OCI-LY1 (cell line): ENCODE measurements at regions not wholly inside any gene's neighbourhood (a gene's known extent, or its start where the extent isn't known, plus 50 kb on each side); places are given as distances from the start of the nearest gene placed in this dataset.

Experiments
- H2AFZ ChIP-seq: fragments of 200-600 bp; sonication (generic), shearing (Covaris generic); 2 replicates; pipeline ENCODE4 v1.6.0; 2014; ENCODE audit warnings: antibody characterized with exemption, mild to moderate bottlenecking, low read length
- H3F3A ChIP-seq: fragments of 200-600 bp; sonication (generic), shearing (Covaris generic); 2 replicates; pipeline ENCODE4 v1.6.0; 2014; ENCODE audit warnings: mild to moderate bottlenecking, antibody characterized with exemption, low read length, moderate library complexity; ENCODE audit not compliant: insufficient read depth
- H3K27ac ChIP-seq: fragments of 200-600 bp; sonication (generic); 2 replicates; pipeline ENCODE4 v1.5.1; 2014; ENCODE audit warnings: low read length, mixed run types, mild to moderate bottlenecking, low read depth; ENCODE audit not compliant: poor library complexity, severe bottlenecking
- H3K27me3 ChIP-seq: fragments of 200-600 bp; sonication (generic); 2 replicates; pipeline ENCODE4 v1.6.0; 2014; ENCODE audit warnings: antibody characterized with exemption, mild to moderate bottlenecking, low read length, moderate library complexity; ENCODE audit not compliant: insufficient read depth
- H3K36me3 ChIP-seq: fragments of 200-600 bp; sonication (generic); 2 replicates; pipeline ENCODE4 v1.6.1; 2014; ENCODE audit warnings: mild to moderate bottlenecking, antibody characterized with exemption, low read length, moderate library complexity, mixed read lengths; ENCODE audit not compliant: insufficient read depth
- H3K4me1 ChIP-seq: fragments of 200-600 bp; sonication (generic); 2 replicates; pipeline ENCODE4 v1.5.1; 2014; ENCODE audit warnings: mild to moderate bottlenecking, low read length, moderate library complexity; ENCODE audit not compliant: insufficient read depth, severe bottlenecking
- H3K4me2 ChIP-seq: fragments of 200-600 bp; sonication (generic), shearing (Covaris generic); 2 replicates; pipeline ENCODE4 v1.6.1; 2014; ENCODE audit warnings: low read length
- H3K4me3 ChIP-seq: fragments of 200-600 bp; sonication (generic); 2 replicates; pipeline ENCODE4 v1.5.1; 2014; ENCODE audit warnings: low read length, low read depth, mild to moderate bottlenecking, mixed read lengths; ENCODE audit not compliant: poor library complexity, severe bottlenecking
- H3K79me2 ChIP-seq: fragments of 200-600 bp; shearing (Covaris generic); 2 replicates; pipeline ENCODE4 v1.6.1; 2016; ENCODE audit warnings: mixed run types, low read length, mixed read lengths; ENCODE audit not compliant: insufficient read depth
- H3K9ac ChIP-seq: fragments of 200-600 bp; sonication (generic), shearing (Covaris generic); 2 replicates; pipeline ENCODE4 v1.6.1; 2014; ENCODE audit warnings: mild to moderate bottlenecking, low read length, mixed read lengths
- H3K9me2 ChIP-seq: fragments of 200-600 bp; sonication (generic), shearing (Covaris generic); 2 replicates; pipeline ENCODE4 v1.6.1; 2014; ENCODE audit warnings: low read depth, mild to moderate bottlenecking, low read length, mixed read lengths
- H3K9me3 ChIP-seq: fragments of 200-600 bp; shearing (Covaris generic); 2 replicates; pipeline ENCODE4 v1.6.1; 2014; ENCODE audit warnings: low read length, mixed read lengths
- H4K20me1 ChIP-seq: fragments of 200-600 bp; sonication (generic), shearing (Covaris generic); 2 replicates; pipeline ENCODE4 v1.6.0; 2016; ENCODE audit warnings: mild to moderate bottlenecking, low read length; ENCODE audit not compliant: insufficient read depth
- EZH2 ChIP-seq: fragments of 200-600 bp; sonication (generic), shearing (Covaris generic); IDR thresholded peaks from 2 replicates; pipeline ENCODE4 v1.8.0; 2017; ENCODE audit warnings: borderline replicate concordance, mixed run types, mild to moderate bottlenecking, antibody characterized with exemption, low read length, moderate library complexity, mixed read lengths
- TF ChIP-seq, protein P1 (sequence below): fragments of 200-600 bp; sonication (generic), shearing (Covaris generic); IDR thresholded peaks from 2 replicates; pipeline ENCODE4 v1.5.1; 2017; ENCODE audit warnings: mild to moderate bottlenecking, antibody characterized with exemption, low read length, moderate library complexity, mixed read lengths

DNA sequence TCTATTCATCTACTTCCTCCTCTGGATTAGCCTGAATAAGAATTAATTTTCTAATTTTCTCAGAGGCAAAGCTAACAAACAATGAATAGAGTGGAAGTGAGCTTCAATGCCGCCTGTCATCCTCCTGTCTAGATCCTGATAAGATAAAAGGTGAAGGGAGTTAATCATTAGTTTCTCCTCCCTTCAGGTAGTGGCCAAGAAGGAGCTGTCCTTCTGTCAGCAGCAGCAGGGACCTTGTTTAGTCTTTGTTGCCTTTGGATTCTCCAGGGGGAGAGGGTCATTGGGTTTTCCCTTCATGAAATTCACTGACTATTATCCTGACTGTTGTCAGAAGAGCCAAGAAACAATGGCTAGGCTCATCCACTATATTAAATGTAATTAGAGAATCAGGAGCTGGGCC lies 420.2 kb upstream of the GOT2 start:
- H3K4me1 ChIP-seq, result no peaks in the 10 kb centered on the region

DNA sequence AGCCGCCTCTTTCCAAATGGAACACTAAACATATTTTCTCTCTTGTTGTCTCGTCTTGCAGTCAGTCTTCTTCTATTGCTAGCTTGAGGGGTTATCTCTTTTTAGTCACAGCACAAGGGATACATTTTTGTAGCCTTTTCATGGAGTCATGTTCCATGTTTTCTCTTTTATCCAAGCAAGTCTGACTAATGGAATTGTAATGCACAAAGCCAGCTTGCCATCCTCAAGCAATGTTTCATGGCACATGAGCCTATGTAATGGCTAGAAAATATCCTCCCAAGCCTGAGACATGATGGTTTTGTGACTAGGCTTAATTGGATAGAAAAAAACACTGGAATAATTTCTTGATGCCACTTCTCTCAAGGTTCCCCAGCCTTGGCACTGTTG lies 414.6 kb upstream of the GOT2 start:
- Histone ChIP-seq H2AFZ (no peak overlapping the region), H3K9ac (no peak overlapping the region), H3K9me2 (no peaks in the 10 kb centered on the region), H3K27ac (no peak overlapping the region), H3K4me3 (no peak overlapping the region), H3K4me1 (no peaks in the 10 kb centered on the region), H3K4me2 (no peak overlapping the region), H3K9me3 (no peaks in the 10 kb centered on the region), H3K36me3 (no peaks in the 10 kb centered on the region), H3F3A (no peaks in the 10 kb centered on the region), H3K79me2 (no peaks in the 10 kb centered on the region), H3K27me3 (no peaks in the 10 kb centered on the region), H4K20me1 (no peaks in the 10 kb centered on the region)
- TF ChIP-seq EZH2, result no peak

More for the DNA sequence above, 420.2 kb upstream of the GOT2 start:
- Histone ChIP-seq H2AFZ (no peak overlapping the region), H3K79me2 (no peaks in the 10 kb centered on the region), H3K4me3 (no peak overlapping the region), H3K9me3 (no peaks in the 10 kb centered on the region), H3K9me2 (no peaks in the 10 kb centered on the region), H3K9ac (no peak overlapping the region), H3K27me3 (no peaks in the 10 kb centered on the region), H3K4me2 (no peak overlapping the region), H3K36me3 (no peaks in the 10 kb centered on the region), H3K27ac (no peak overlapping the region), H3F3A (no peaks in the 10 kb centered on the region), H4K20me1 (no peaks in the 10 kb centered on the region)
- TF ChIP-seq EZH2, result no peak
- TF ChIP-seq, protein P1, sequence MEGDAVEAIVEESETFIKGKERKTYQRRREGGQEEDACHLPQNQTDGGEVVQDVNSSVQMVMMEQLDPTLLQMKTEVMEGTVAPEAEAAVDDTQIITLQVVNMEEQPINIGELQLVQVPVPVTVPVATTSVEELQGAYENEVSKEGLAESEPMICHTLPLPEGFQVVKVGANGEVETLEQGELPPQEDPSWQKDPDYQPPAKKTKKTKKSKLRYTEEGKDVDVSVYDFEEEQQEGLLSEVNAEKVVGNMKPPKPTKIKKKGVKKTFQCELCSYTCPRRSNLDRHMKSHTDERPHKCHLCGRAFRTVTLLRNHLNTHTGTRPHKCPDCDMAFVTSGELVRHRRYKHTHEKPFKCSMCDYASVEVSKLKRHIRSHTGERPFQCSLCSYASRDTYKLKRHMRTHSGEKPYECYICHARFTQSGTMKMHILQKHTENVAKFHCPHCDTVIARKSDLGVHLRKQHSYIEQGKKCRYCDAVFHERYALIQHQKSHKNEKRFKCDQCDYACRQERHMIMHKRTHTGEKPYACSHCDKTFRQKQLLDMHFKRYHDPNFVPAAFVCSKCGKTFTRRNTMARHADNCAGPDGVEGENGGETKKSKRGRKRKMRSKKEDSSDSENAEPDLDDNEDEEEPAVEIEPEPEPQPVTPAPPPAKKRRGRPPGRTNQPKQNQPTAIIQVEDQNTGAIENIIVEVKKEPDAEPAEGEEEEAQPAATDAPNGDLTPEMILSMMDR, result no peak

DNA sequence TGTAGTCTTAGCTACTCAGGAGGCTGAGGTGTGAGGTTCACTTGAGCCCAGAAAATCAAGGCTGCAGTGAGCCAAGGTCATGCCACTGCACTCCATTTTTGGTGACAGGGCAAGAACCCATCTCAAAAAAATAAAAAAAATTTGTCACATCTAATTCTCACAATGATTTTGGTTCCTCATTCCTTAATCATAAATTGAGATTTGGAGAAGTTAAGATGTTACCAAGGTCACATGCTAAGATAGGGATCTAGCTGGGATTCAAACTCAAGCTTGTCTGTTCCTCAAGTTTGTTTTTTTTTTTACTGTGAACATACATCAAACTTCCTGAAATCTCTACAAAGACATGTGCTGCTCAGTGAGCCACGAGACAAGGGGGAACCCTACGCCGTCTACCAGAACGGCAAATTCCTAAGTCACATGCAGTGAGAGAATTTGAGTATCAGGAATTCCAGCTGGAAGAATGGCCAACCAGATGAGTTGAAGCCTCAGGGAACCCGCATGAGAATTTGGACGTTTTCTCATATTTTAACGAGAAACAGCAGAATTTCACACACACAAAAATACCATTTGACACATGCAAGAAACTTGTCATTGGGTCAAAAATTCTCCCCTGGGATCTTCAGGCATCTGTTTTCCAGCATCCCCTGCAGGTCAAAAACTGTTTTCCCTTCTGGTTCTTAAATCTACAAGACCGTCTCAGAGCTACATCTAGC lies 414.1 kb upstream of the GOT2 start:
- Histone ChIP-seq H3K9me2 (no peaks in the 10 kb centered on the region), H4K20me1 (no peaks in the 10 kb centered on the region), H3K4me2 (no peak overlapping the region), H3K79me2 (no peaks in the 10 kb centered on the region), H3K27ac (no peak overlapping the region), H3K4me3 (no peak overlapping the region), H3K9ac (no peak overlapping the region), H2AFZ (no peak overlapping the region), H3F3A (no peaks in the 10 kb centered on the region), H3K9me3 (no peaks in the 10 kb centered on the region), H3K36me3 (no peaks in the 10 kb centered on the region), H3K4me1 (no peaks in the 10 kb centered on the region), H3K27me3 (no peaks in the 10 kb centered on the region)
- TF ChIP-seq EZH2, result no peak
- TF ChIP-seq, protein P1, result no peak

DNA sequence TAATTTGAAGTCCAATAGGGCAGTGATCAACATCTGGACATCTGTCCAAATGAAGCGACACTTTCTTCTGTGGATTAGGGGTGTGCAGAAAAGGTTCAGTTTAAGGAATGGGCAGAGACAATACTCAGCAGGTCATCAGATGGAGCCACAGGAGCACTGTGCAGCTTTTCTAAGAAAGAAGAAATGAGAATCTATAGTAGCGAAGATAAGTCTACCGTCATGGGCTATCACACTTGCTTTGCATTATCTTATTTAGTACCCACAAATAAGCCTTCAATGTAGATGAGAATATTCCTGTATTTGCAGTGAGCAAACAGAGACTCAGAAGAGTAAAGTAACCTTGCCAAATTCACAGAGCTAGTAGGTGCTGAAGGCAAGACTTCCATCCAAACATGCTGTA lies 412.0 kb upstream of the GOT2 start:
- Histone ChIP-seq H3K4me2 (no peak overlapping the region), H3K9me2 (no peaks in the 10 kb centered on the region), H3F3A (no peaks in the 10 kb centered on the region), H2AFZ (no peak overlapping the region), H3K4me3 (no peak overlapping the region), H3K79me2 (no peaks in the 10 kb centered on the region), H4K20me1 (no peaks in the 10 kb centered on the region), H3K9me3 (no peaks in the 10 kb centered on the region), H3K27me3 (no peaks in the 10 kb centered on the region), H3K36me3 (no peaks in the 10 kb centered on the region), H3K27ac (no peak overlapping the region), H3K4me1 (no peaks in the 10 kb centered on the region), H3K9ac (no peak overlapping the region)
- TF ChIP-seq, protein P1, result no peak
- TF ChIP-seq EZH2, result no peak
